ENCODE measurements at regions not wholly inside any gene's neighbourhood (a gene's known extent, or its start where the extent isn't known, plus 50 kb on each side); places are given as distances from the start of the nearest gene placed in this dataset.

DNA sequence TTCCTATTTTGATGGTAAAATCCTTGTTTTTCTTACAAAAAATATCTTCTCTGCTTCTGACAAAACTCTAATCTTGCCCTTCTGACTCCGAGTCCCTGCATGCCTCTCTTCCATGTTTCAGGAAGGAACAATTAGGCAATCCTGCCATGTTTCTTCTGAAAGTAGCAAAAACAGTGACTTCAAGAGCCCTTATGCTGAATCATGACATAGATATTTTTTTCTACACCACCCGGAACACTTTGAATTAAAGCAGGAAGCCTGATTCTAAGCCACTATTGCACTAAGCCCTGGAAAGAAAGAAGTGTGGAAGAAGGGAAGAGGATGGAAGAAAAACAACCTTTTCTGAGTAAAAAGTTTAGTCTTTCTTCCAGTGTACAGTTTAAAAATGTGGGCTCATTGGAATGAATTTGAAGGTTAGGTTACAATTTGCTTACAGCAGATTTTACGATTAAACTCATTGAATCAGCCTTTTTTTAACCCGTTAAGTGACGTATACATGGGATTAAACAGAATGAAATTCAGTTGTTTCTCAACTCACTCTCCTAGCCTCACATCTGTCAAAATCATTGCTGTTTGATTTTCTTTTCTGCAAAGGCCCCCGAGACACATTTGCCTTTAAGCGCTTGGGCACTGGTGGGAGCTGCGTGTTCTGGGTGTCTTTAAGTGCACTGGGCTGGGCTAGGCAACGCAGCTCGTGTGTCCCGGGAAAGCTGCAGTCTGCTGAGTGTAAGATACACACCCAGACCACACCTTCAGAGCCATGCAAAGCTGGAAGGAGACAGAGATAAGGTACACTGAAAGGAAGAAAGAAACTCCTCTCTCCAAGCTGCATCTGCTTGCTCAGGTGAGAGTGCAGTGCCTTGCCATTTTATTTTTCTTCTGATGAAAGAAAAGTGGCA is 159.4 kb upstream of the CITED2 start (continued):
- TF ChIP-seq DACH1 (IDR thresholded peaks at IDR 0.05; ENCODE audit: partially characterized antibody) (no peak), MAFF (IDR thresholded peaks at IDR 0.05; ENCODE audit: low read length) (peak; percentile 66), DIDO1 (tag; IDR thresholded peaks at IDR 0.05; ENCODE audit: low read depth) (no peak), ELF1 (tag; IDR thresholded peaks at IDR 0.05) (peak; percentile 50; the same call in 1 of the 2 replicates), ZNF584 (CRISPR knock-in tag; IDR thresholded peaks at IDR 0.05; ENCODE audit: low read depth) (peak; percentile 57; the same call in 1 of the 2 replicates), NR2C2 (CRISPR knock-in tag; IDR thresholded peaks at IDR 0.05) (no peak), NR2C2 (tag; IDR thresholded peaks at IDR 0.05) (no peak), SRSF1 (IDR thresholded peaks at IDR 0.05; ENCODE audit: low read depth, low read length) (no peak), ZZZ3 (IDR thresholded peaks at IDR 0.05) (no peak), ZNF175 (CRISPR knock-in tag; IDR thresholded peaks at IDR 0.05; ENCODE audit: low read depth) (peak; percentile 65; the same call in 1 of the 2 replicates), GATAD2B (IDR thresholded peaks at IDR 0.05; ENCODE audit: borderline replicate concordance) (peak; percentile 64)
- TF ChIP-seq, protein P1, sequence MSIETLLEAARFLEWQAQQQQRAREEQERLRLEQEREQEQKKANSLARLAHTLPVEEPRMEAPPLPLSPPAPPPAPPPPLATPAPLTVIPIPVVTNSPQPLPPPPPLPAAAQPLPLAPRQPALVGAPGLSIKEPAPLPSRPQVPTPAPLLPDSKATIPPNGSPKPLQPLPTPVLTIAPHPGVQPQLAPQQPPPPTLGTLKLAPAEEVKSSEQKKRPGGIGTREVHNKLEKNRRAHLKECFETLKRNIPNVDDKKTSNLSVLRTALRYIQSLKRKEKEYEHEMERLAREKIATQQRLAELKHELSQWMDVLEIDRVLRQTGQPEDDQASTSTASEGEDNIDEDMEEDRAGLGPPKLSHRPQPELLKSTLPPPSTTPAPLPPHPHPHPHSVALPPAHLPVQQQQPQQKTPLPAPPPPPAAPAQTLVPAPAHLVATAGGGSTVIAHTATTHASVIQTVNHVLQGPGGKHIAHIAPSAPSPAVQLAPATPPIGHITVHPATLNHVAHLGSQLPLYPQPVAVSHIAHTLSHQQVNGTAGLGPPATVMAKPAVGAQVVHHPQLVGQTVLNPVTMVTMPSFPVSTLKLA (conservative IDR thresholded peaks at IDR 0.05): peak; percentile 48 to 68; a peak in 3 of 4 replicates
- TF ChIP-seq, protein P2, sequence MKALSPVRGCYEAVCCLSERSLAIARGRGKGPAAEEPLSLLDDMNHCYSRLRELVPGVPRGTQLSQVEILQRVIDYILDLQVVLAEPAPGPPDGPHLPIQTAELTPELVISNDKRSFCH (CRISPR knock-in tag; IDR thresholded peaks at IDR 0.05): no peak
- TF ChIP-seq, protein P2 (tag; IDR thresholded peaks at IDR 0.05): 0 out of 2 replicates have a peak, but pooled peaks have one; percentile 25
- TF ChIP-seq, protein P3, sequence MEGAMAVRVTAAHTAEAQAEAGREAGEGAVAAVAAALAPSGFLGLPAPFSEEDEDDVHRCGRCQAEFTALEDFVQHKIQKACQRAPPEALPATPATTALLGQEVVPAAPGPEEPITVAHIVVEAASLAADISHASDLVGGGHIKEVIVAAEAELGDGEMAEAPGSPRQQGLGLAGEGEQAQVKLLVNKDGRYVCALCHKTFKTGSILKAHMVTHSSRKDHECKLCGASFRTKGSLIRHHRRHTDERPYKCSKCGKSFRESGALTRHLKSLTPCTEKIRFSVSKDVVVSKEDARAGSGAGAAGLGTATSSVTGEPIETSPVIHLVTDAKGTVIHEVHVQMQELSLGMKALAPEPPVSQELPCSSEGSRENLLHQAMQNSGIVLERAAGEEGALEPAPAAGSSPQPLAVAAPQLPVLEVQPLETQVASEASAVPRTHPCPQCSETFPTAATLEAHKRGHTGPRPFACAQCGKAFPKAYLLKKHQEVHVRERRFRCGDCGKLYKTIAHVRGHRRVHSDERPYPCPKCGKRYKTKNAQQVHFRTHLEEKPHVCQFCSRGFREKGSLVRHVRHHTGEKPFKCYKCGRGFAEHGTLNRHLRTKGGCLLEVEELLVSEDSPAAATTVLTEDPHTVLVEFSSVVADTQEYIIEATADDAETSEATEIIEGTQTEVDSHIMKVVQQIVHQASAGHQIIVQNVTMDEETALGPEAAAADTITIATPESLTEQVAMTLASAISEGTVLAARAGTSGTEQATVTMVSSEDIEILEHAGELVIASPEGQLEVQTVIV (CRISPR knock-in tag; IDR thresholded peaks at IDR 0.05; ENCODE audit: borderline replicate concordance): no peak
- TF ChIP-seq, protein P4, sequence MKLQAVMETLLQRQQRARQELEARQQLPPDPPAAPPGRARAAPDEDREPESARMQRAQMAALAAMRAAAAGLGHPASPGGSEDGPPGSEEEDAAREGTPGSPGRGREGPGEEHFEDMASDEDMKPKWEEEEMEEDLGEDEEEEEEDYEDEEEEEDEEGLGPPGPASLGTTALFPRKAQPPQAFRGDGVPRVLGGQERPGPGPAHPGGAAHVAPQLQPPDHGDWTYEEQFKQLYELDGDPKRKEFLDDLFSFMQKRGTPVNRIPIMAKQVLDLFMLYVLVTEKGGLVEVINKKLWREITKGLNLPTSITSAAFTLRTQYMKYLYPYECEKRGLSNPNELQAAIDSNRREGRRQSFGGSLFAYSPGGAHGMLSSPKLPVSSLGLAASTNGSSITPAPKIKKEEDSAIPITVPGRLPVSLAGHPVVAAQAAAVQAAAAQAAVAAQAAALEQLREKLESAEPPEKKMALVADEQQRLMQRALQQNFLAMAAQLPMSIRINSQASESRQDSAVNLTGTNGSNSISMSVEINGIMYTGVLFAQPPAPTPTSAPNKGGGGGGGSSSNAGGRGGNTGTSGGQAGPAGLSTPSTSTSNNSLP (IDR thresholded peaks at IDR 0.05; ENCODE audit: borderline replicate concordance, low read depth, low read length): no peak
- TF ChIP-seq, protein P5, sequence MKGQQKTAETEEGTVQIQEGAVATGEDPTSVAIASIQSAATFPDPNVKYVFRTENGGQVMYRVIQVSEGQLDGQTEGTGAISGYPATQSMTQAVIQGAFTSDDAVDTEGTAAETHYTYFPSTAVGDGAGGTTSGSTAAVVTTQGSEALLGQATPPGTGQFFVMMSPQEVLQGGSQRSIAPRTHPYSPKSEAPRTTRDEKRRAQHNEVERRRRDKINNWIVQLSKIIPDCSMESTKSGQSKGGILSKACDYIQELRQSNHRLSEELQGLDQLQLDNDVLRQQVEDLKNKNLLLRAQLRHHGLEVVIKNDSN (CRISPR knock-in tag; IDR thresholded peaks at IDR 0.05): no peak
- TF ChIP-seq, protein P6, sequence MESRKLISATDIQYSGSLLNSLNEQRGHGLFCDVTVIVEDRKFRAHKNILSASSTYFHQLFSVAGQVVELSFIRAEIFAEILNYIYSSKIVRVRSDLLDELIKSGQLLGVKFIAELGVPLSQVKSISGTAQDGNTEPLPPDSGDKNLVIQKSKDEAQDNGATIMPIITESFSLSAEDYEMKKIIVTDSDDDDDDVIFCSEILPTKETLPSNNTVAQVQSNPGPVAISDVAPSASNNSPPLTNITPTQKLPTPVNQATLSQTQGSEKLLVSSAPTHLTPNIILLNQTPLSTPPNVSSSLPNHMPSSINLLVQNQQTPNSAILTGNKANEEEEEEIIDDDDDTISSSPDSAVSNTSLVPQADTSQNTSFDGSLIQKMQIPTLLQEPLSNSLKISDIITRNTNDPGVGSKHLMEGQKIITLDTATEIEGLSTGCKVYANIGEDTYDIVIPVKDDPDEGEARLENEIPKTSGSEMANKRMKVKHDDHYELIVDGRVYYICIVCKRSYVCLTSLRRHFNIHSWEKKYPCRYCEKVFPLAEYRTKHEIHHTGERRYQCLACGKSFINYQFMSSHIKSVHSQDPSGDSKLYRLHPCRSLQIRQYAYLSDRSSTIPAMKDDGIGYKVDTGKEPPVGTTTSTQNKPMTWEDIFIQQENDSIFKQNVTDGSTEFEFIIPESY (CRISPR knock-in tag; IDR thresholded peaks at IDR 0.05): no peak

Data from K562 (cell line).